GM12864 (cell line): ENCODE measurements at regions not wholly inside any gene's neighbourhood (a gene's known extent, or its start where the extent isn't known, plus 50 kb on each side); places are given as distances from the start of the nearest gene placed in this dataset.

ENCODE experiments used
- DNase-seq: peaks from one replicate; pipeline ENCODE4 v3.0.0-alpha.2; 2011; ENCODE audit warnings: low read depth
- H3K4me3 ChIP-seq: 2 replicates; pipeline ENCODE4 v1.5.1; 2011; ENCODE audit warnings: mild to moderate bottlenecking, low read depth, low read length, control low read depth
- CTCF ChIP-seq: IDR thresholded peaks from 2 replicates; pipeline ENCODE4 v1.5.1; 2011; ENCODE audit warnings: low read depth, mild to moderate bottlenecking, moderate library complexity, low read length, control low read depth, inconsistent platforms; ENCODE audit errors: missing control alignments

- no peak for DNase-seq
- no peak for TF ChIP-seq CTCF
- H3K4me3 ChIP-seq, result no peak overlapping the region
Measured at GRCh38 chr5:61942462-61943049, 363.4 kb upstream of the KIF2A start.

- H3K4me3 ChIP-seq, result no peak overlapping the region
- TF ChIP-seq CTCF, result no peak
- no peak for DNase-seq
Measured at GRCh38 chr5:61943713-61944112, 362.3 kb upstream of the KIF2A start.

- TF ChIP-seq CTCF, result no peak
- no peak for DNase-seq
Measured at GRCh38 chr5:61948151-61948550, 357.9 kb upstream of the KIF2A start.

GRCh38 chr5:61949054-61949678 lies 356.8 kb upstream of the KIF2A start:
- H3K4me3 ChIP-seq, result no peak overlapping the region
- no peak for TF ChIP-seq CTCF
- no peak for DNase-seq

More at GRCh38 chr5:61948151-61948550, 357.9 kb upstream of the KIF2A start:
- no peak overlapping the region for H3K4me3 ChIP-seq

GRCh38 chr5:61949679-61950435 lies 356.1 kb upstream of the KIF2A start:
- no peak for TF ChIP-seq CTCF
- H3K4me3 ChIP-seq, result no peak overlapping the region
- no peak for DNase-seq

- DNase-seq, result no peak
- no peak for TF ChIP-seq CTCF
- no peak overlapping the region for H3K4me3 ChIP-seq
Measured at GRCh38 chr5:61951295-61951694, 354.7 kb upstream of the KIF2A start.
